GM21381 (cell line): ENCODE measurements at regions not wholly inside any gene's neighbourhood (a gene's known extent, or its start where the extent isn't known, plus 50 kb on each side); places are given as distances from the start of the nearest gene placed in this dataset.
"Not testable (repeated sequence)": the region's sequence is repeated elsewhere in the genome, so short reads cannot be mapped to it uniquely, and the experiment has no call there.

Experiments used
- ATAC-seq: cut with Tn5 transposase; IDR thresholded peaks from one replicate; pipeline ENCODE4 v1.9.1; 2021; ENCODE audit warnings: mild to moderate bottlenecking, moderate library complexity; ENCODE audit not compliant: unreplicated experiment

- no peak for ATAC-seq
These were observed 209.4 kb upstream of the PRSS1 start for GRCh38 chr7:142539901-142540300.

GRCh38 chr7:142537760-142538159, 211.5 kb upstream of the PRSS1 start:
- no peak for ATAC-seq

GRCh38 chr7:142535123-142535779, 214.0 kb upstream of the PRSS1 start:
- ATAC-seq: peak; percentile 93

- no peak for ATAC-seq
These were observed 214.5 kb upstream of the PRSS1 start for GRCh38 chr7:142534726-142535122.

GRCh38 chr7:142533920-142534319, 215.4 kb upstream of the PRSS1 start:
- ATAC-seq: no peak

GRCh38 chr7:142529591-142529990, 219.7 kb upstream of the PRSS1 start:
- no peak for ATAC-seq

GRCh38 chr7:142528608-142529408, 220.5 kb upstream of the PRSS1 start:
- ATAC-seq: no peak

- no peak for ATAC-seq
These were observed 225.3 kb upstream of the PRSS1 start for GRCh38 chr7:142523821-142524460.

GRCh38 chr7:142522735-142523134, 226.5 kb upstream of the PRSS1 start:
- no peak for ATAC-seq

- not testable (repeated sequence) for ATAC-seq
These were observed 228.4 kb upstream of the PRSS1 start for GRCh38 chr7:142520885-142521284.

GRCh38 chr7:142520455-142520854, 228.8 kb upstream of the PRSS1 start:
- not testable (repeated sequence) for ATAC-seq

GRCh38 chr7:142519079-142520078, 229.9 kb upstream of the PRSS1 start:
- no peak for ATAC-seq

GRCh38 chr7:142516038-142516501, 233.2 kb upstream of the PRSS1 start:
- peak; percentile 90 for ATAC-seq

GRCh38 chr7:142514716-142515115, 234.6 kb upstream of the PRSS1 start:
- not testable (repeated sequence) for ATAC-seq

GRCh38 chr7:142513178-142513955, 235.9 kb upstream of the PRSS1 start:
- ATAC-seq: no peak

- no peak for ATAC-seq
These were observed 237.5 kb upstream of the PRSS1 start for GRCh38 chr7:142511801-142512200.

- ATAC-seq: no peak
These were observed 237.9 kb upstream of the PRSS1 start for GRCh38 chr7:142511374-142511773.

GRCh38 chr7:142509235-142509634, 240.0 kb upstream of the PRSS1 start:
- not testable (repeated sequence) for ATAC-seq

GRCh38 chr7:142508251-142508650, 241.0 kb upstream of the PRSS1 start:
- no peak for ATAC-seq

GRCh38 chr7:142507799-142508198, 241.5 kb upstream of the PRSS1 start:
- ATAC-seq: no peak
